Esophagus squamous epithelium (tissue), 5 donors: ENCODE measurements at regions not wholly inside any gene's neighbourhood (a gene's known extent, or its start where the extent isn't known, plus 50 kb on each side); places are given as distances from the start of the nearest gene placed in this dataset.

ENCODE experiments used
- DNase-seq: peaks from one replicate; lab custom pipeline; 2025; lab: John Stamatoyannopoulos, UW
- H3K27ac ChIP-seq, 4 donors: fragments of 200-600 bp; sonication (generic); one replicate each; pipeline ENCODE4 v1.5.1; 2016 to 2019; ENCODE audit warnings: mild to moderate bottlenecking in 1 of 4
- H3K27me3 ChIP-seq, 4 donors: fragments of 200-600 bp; sonication (generic); 1 replicate in 3 of 4; 2 replicates in 1 of 4; pipeline versions ENCODE4 v1.5.1 to v1.6.0; 2017 to 2021; ENCODE audit warnings: antibody characterized with exemption in 1 of 4
- H3K36me3 ChIP-seq, 3 donors: fragments of 200-600 bp; sonication (generic); one replicate each; pipeline ENCODE4 v1.5.1; 2016 to 2019
- H3K4me1 ChIP-seq, 3 donors: fragments of 200-600 bp; sonication (generic); one replicate each; pipeline ENCODE4 v1.5.1; 2017 to 2019
- H3K4me3 ChIP-seq, 4 donors: fragments of 200-600 bp; sonication (generic); 1 replicate in 3 of 4; 2 replicates in 1 of 4; pipeline ENCODE4 v1.5.1; 2016 to 2019; ENCODE audit warnings: mild to moderate bottlenecking in 2 of 4, moderate library complexity in 1 of 4
- H3K9me3 ChIP-seq, 3 donors: fragments of 200-600 bp; sonication (generic); one replicate each; pipeline ENCODE4 v1.5.1; 2016 to 2019
- CTCF ChIP-seq, 6 experiments: fragments of 450-650 bp in 4 of 6; fragments of 200-600 bp in 2 of 6; sonication (generic) in 2 of 6; IDR thresholded peaks; one replicate each; pipeline ENCODE4 v1.5.1; 2016 to 2019; ENCODE audit warnings: antibody characterized with exemption in 6 of 6, mild to moderate bottlenecking in 4 of 6, moderate library complexity in 4 of 6
- POLR2A ChIP-seq, 4 donors: fragments of 450-650 bp; IDR thresholded peaks; one replicate each; pipeline ENCODE4 v1.6.1; 2017; ENCODE audit warnings: antibody characterized with exemption in 4 of 4, mild to moderate bottlenecking in 4 of 4, moderate library complexity in 3 of 4
- WGBS, 2 donors: methylation state at CpG; one replicate each; pipeline ENCODE4 v1.1.5; 2018; 5-methylcytosine and 5-hydroxymethylcytosine counted together
- intact Hi-C: fragments of 100-400 bp; cut with DNase I; formaldehyde crosslinking; loops from one replicate; pipeline ENCODE4 v1.15.0; 2022
- donor health status: DM: yes; HTN: yes; CAD: no.

GRCh38 chr7:125908711-125909110 lies 979.1 kb upstream of the POT1 start:
- no peak overlapping the region for H3K4me3 ChIP-seq
- no peaks in the 10 kb centered on the region for H3K9me3 ChIP-seq
- H3K27ac ChIP-seq: no peak overlapping the region
- TF ChIP-seq CTCF (IDR thresholded peaks at IDR 0.05) (no peak), POLR2A (IDR thresholded peaks at IDR 0.05) (no peak)
- H3K36me3 ChIP-seq: no peaks in the 10 kb centered on the region
- no peaks in the 10 kb centered on the region for H3K27me3 ChIP-seq
- 81 to 83% methylated on average over 2 of the region's 2 CpGs for WGBS, 2 donors
- intact Hi-C loops: no loop called here
- DNase-seq: no peak
- H3K4me1 ChIP-seq: no peaks in the 10 kb centered on the region

- Histone ChIP-seq H3K4me1 (no peaks in the 10 kb centered on the region), H3K27ac (no peak overlapping the region), H3K36me3 (no peaks in the 10 kb centered on the region), H3K27me3 (no peaks in the 10 kb centered on the region), H3K9me3 (no peaks in the 10 kb centered on the region), H3K4me3 (no peak overlapping the region)
- 64 to 80% methylated on average over 1 of the region's 1 CpG for WGBS, 2 donors
- intact Hi-C loops: no loop called here
- no peak for DNase-seq
- TF ChIP-seq POLR2A (IDR thresholded peaks at IDR 0.05) (no peak), CTCF (IDR thresholded peaks at IDR 0.05) (no peak)
These were observed 970.0 kb upstream of the POT1 start for GRCh38 chr7:125899577-125899976.

GRCh38 chr7:125892434-125892833 lies 962.8 kb upstream of the POT1 start:
- no peaks in the 10 kb centered on the region for H3K36me3 ChIP-seq
- H3K4me3 ChIP-seq: no peak overlapping the region
- TF ChIP-seq POLR2A (IDR thresholded peaks at IDR 0.05): no peak
- TF ChIP-seq CTCF (IDR thresholded peaks at IDR 0.05): no peak
- no peak for DNase-seq
- intact Hi-C loops: no loop called here
- H3K27me3 ChIP-seq: no peaks in the 10 kb centered on the region
- H3K4me1 ChIP-seq: no peaks in the 10 kb centered on the region
- H3K27ac ChIP-seq: no peak overlapping the region
- H3K9me3 ChIP-seq: no peaks in the 10 kb centered on the region
- WGBS, 2 donors: 58 to 65% methylated on average over 1 of the region's 1 CpG

GRCh38 chr7:125878988-125879387 lies 949.4 kb upstream of the POT1 start:
- Histone ChIP-seq H3K9me3 (no peaks in the 10 kb centered on the region), H3K27me3 (no peaks in the 10 kb centered on the region), H3K27ac (no peak overlapping the region), H3K36me3 (no peaks in the 10 kb centered on the region), H3K4me3 (no peak overlapping the region), H3K4me1 (no peaks in the 10 kb centered on the region)
- DNase-seq: no peak
- intact Hi-C loops: no loop called here
- no peak for TF ChIP-seq POLR2A (IDR thresholded peaks at IDR 0.05)
- no peak for TF ChIP-seq CTCF (IDR thresholded peaks at IDR 0.05)
- WGBS, 2 donors: 67 to 78% methylated on average over 6 of the region's 6 CpGs

GRCh38 chr7:125878235-125878956 lies 948.8 kb upstream of the POT1 start:
- Histone ChIP-seq H3K4me1 (no peaks in the 10 kb centered on the region), H3K9me3 (no peaks in the 10 kb centered on the region), H3K27ac (no peak overlapping the region), H3K27me3 (no peaks in the 10 kb centered on the region), H3K36me3 (no peaks in the 10 kb centered on the region), H3K4me3 (no peak overlapping the region)
- intact Hi-C loops: no loop called here
- WGBS, 2 donors: 51 to 77% methylated on average over 2 of the region's 2 CpGs
- DNase-seq: no peak
- TF ChIP-seq CTCF (IDR thresholded peaks at IDR 0.05) (no peak), POLR2A (IDR thresholded peaks at IDR 0.05) (no peak)
